ENCODE measurements at regions not wholly inside any gene's neighbourhood (a gene's known extent, or its start where the extent isn't known, plus 50 kb on each side); places are given as distances from the start of the nearest gene placed in this dataset.

- POLR2A ChIA-PET (ENCODE audit: low non-redundant PET): no interaction called here
- no peak for TF ChIP-seq CTCF (conservative IDR thresholded peaks at IDR 0.05; ENCODE audit: low read depth, low read length)
- Histone ChIP-seq H3K27me3 (replicated peaks; ENCODE audit: insufficient read depth, low read depth, low read length, poor library complexity) (peaks cover 40% of the 10 kb centered on the region), H3K36me3 (ENCODE audit: insufficient read depth, low read length, poor library complexity, severe bottlenecking) (no peaks in the 10 kb centered on the region), H3K4me1 (ENCODE audit: insufficient read depth, low read length, poor library complexity, severe bottlenecking) (no peaks in the 10 kb centered on the region), H3K9me3 (ENCODE audit: low read depth, low read length, poor library complexity, severe bottlenecking) (no peaks in the 10 kb centered on the region), H3K27ac (ENCODE audit: low read depth, low read length, poor library complexity, severe bottlenecking) (no peak overlapping the region), H3K4me3 (ENCODE audit: low read depth, low read length, poor library complexity, severe bottlenecking) (no peak overlapping the region)
- DNase-seq (ENCODE audit: low spot score): no peak
- CTCF ChIA-PET: no interaction called here
- no TSS peak for BruUV-seq (replicated peaks)
- intact Hi-C loops (cut with micrococcal nuclease; ENCODE audit: unreplicated experiment): no loop called here
Observed at GRCh38 chr7:142348100-142348499, 90.2 kb upstream of the PRSS58 start.

GRCh38 chr7:142347091-142347490, 89.2 kb upstream of the PRSS58 start:
- no peaks in the 10 kb centered on the region for H3K9me3 ChIP-seq (ENCODE audit: low read depth, low read length, poor library complexity, severe bottlenecking)
- no peaks in the 10 kb centered on the region for H3K4me1 ChIP-seq (ENCODE audit: insufficient read depth, low read length, poor library complexity, severe bottlenecking)
- H3K36me3 ChIP-seq (ENCODE audit: insufficient read depth, low read length, poor library complexity, severe bottlenecking): no peaks in the 10 kb centered on the region
- no peak for TF ChIP-seq EZH2 (IDR thresholded peaks at IDR 0.05; ENCODE audit: borderline replicate concordance, low read depth, low read length, poor library complexity, severe bottlenecking)
- no peak for TF ChIP-seq CTCF (conservative IDR thresholded peaks at IDR 0.05; ENCODE audit: low read depth, low read length)
- no peak overlapping the region for H3K4me3 ChIP-seq (ENCODE audit: low read depth, low read length, poor library complexity, severe bottlenecking)
- intact Hi-C loops (cut with micrococcal nuclease; ENCODE audit: unreplicated experiment): no loop called here
- H3K27ac ChIP-seq (ENCODE audit: low read depth, low read length, poor library complexity, severe bottlenecking): no peak overlapping the region
- H3K27me3 ChIP-seq (replicated peaks; ENCODE audit: insufficient read depth, low read depth, low read length, poor library complexity): peaks cover 37% of the 10 kb centered on the region
- no TSS peak for BruUV-seq (replicated peaks)
- POLR2A ChIA-PET (ENCODE audit: low non-redundant PET): no interaction called here
- DNase-seq (ENCODE audit: low spot score): no peak
- CTCF ChIA-PET: interaction anchor here (0.6 kb wide), 1 partner anchor 38 kb away, joined by 8 read pairs; no protein-coding TSS in a partner anchor

GRCh38 chr7:142345811-142346210, 88.0 kb upstream of the PRSS58 start:
- BruUV-seq (replicated peaks): no TSS peak
- no peaks in the 10 kb centered on the region for H3K36me3 ChIP-seq (ENCODE audit: insufficient read depth, low read length, poor library complexity, severe bottlenecking)
- no peaks in the 10 kb centered on the region for H3K9me3 ChIP-seq (ENCODE audit: low read depth, low read length, poor library complexity, severe bottlenecking)
- no peak overlapping the region for H3K27ac ChIP-seq (ENCODE audit: low read depth, low read length, poor library complexity, severe bottlenecking)
- no peak for DNase-seq (ENCODE audit: low spot score)
- TF ChIP-seq EZH2 (IDR thresholded peaks at IDR 0.05; ENCODE audit: borderline replicate concordance, low read depth, low read length, poor library complexity, severe bottlenecking): no peak
- no peak for TF ChIP-seq CTCF (conservative IDR thresholded peaks at IDR 0.05; ENCODE audit: low read depth, low read length)
- POLR2A ChIA-PET (ENCODE audit: low non-redundant PET): no interaction called here
- peaks cover 26% of the 10 kb centered on the region for H3K27me3 ChIP-seq (replicated peaks; ENCODE audit: insufficient read depth, low read depth, low read length, poor library complexity)
- CTCF ChIA-PET: no interaction called here
- no peaks in the 10 kb centered on the region for H3K4me1 ChIP-seq (ENCODE audit: insufficient read depth, low read length, poor library complexity, severe bottlenecking)
- H3K4me3 ChIP-seq (ENCODE audit: low read depth, low read length, poor library complexity, severe bottlenecking): no peak overlapping the region
- intact Hi-C loops (cut with micrococcal nuclease; ENCODE audit: unreplicated experiment): no loop called here
